H9 (cell line): ENCODE measurements at regions not wholly inside any gene's neighbourhood (a gene's known extent, or its start where the extent isn't known, plus 50 kb on each side); places are given as distances from the start of the nearest gene placed in this dataset.

Experiments
- DNase-seq: peaks from one replicate; pipeline ENCODE4 v3.0.0-alpha.2; 2017
- H2AFZ ChIP-seq: one replicate; pipeline ENCODE4 v1.6.1; 2013; ENCODE audit warnings: mild to moderate bottlenecking, low read length, control low read depth, moderate library complexity
- H2AK5ac ChIP-seq: 2 replicates; pipeline ENCODE4 v1.6.1; 2013; ENCODE audit warnings: low read length, control low read depth, mixed read lengths; ENCODE audit not compliant: insufficient read length
- H2BK120ac ChIP-seq: one replicate; pipeline ENCODE4 v1.6.1; 2013; ENCODE audit warnings: low read depth, mild to moderate bottlenecking, low read length, control low read depth, inconsistent platforms; ENCODE audit not compliant: poor library complexity, severe bottlenecking
- H2BK12ac ChIP-seq: 2 replicates; pipeline ENCODE4 v1.6.1; 2013; ENCODE audit warnings: low read length, control low read depth, mixed read lengths, low read depth; ENCODE audit not compliant: insufficient read length
- H2BK15ac ChIP-seq: 2 replicates; pipeline ENCODE4 v1.6.1; 2013; ENCODE audit warnings: low read depth, low read length, control low read depth
- H2BK20ac ChIP-seq: one replicate; pipeline ENCODE4 v1.6.1; 2013; ENCODE audit warnings: low read depth, mild to moderate bottlenecking, low read length, control low read depth, inconsistent platforms; ENCODE audit not compliant: poor library complexity, severe bottlenecking
- H2BK5ac ChIP-seq: 2 replicates; pipeline ENCODE4 v1.6.1; 2013; ENCODE audit warnings: low read length, control low read depth, mixed read lengths; ENCODE audit not compliant: insufficient read length
- H3K14ac ChIP-seq: 2 replicates; pipeline ENCODE4 v1.6.1; 2013; ENCODE audit warnings: low read length, control low read depth; ENCODE audit not compliant: insufficient read depth
- H3K18ac ChIP-seq: 2 replicates; pipeline ENCODE4 v1.6.1; 2013; ENCODE audit warnings: low read depth, mild to moderate bottlenecking, mixed read lengths, low read length, control low read depth; ENCODE audit not compliant: insufficient read length
- H3K23ac ChIP-seq: 2 replicates; pipeline ENCODE4 v1.6.1; 2013; ENCODE audit warnings: low read length, control low read depth, mixed read lengths, low read depth; ENCODE audit not compliant: insufficient read length
- H3K23me2 ChIP-seq: 2 replicates; pipeline ENCODE4 v1.6.1; 2013; ENCODE audit warnings: low read depth, mild to moderate bottlenecking, mixed read lengths, low read length, control low read depth; ENCODE audit not compliant: insufficient read length, poor library complexity, severe bottlenecking
- H3K27ac ChIP-seq: 2 replicates; pipeline ENCODE4 v1.5.1; 2013; ENCODE audit warnings: low read length, control low read depth, mixed read lengths, low read depth; ENCODE audit not compliant: insufficient read length
- H3K27me3 ChIP-seq: 2 replicates; pipeline ENCODE4 v1.6.1; 2013; ENCODE audit warnings: low read length, control low read depth, inconsistent platforms; ENCODE audit not compliant: insufficient read depth
- H3K4ac ChIP-seq: 2 replicates; pipeline ENCODE4 v1.6.1; 2013; ENCODE audit warnings: low read depth, mild to moderate bottlenecking, control low read depth, inconsistent platforms, low read length, moderate library complexity
- H3K4me1 ChIP-seq: 2 replicates; pipeline ENCODE4 v1.6.1; 2013; ENCODE audit warnings: low read length, control low read depth, inconsistent platforms; ENCODE audit not compliant: insufficient read depth
- H3K4me2 ChIP-seq: 2 replicates; pipeline ENCODE4 v1.6.1; 2013; ENCODE audit warnings: low read length, control low read depth, mixed read lengths; ENCODE audit not compliant: insufficient read length, insufficient read depth
- H3K56ac ChIP-seq: 2 replicates; pipeline ENCODE4 v1.6.1; 2013; ENCODE audit warnings: low read depth, mild to moderate bottlenecking, mixed read lengths, low read length, control low read depth; ENCODE audit not compliant: insufficient read length
- H3K79me1 ChIP-seq: 2 replicates; pipeline ENCODE4 v1.6.1; 2013; ENCODE audit warnings: low read depth, mild to moderate bottlenecking, moderate library complexity, low read length, control low read depth, inconsistent platforms; ENCODE audit not compliant: insufficient read depth, poor library complexity, severe bottlenecking
- H3K79me2 ChIP-seq: 2 replicates; pipeline ENCODE4 v1.6.1; 2013; ENCODE audit warnings: low read length, control low read depth, inconsistent platforms; ENCODE audit not compliant: insufficient read depth
- H3K9ac ChIP-seq: 2 replicates; pipeline ENCODE4 v1.6.1; 2013; ENCODE audit warnings: low read length, control low read depth, mixed read lengths; ENCODE audit not compliant: insufficient read length; ENCODE audit errors: extremely low read depth
- H3K9me3 ChIP-seq: one replicate; pipeline ENCODE4 v1.6.1; 2013; ENCODE audit warnings: low read depth, low read length, inconsistent platforms; ENCODE audit not compliant: control insufficient read depth
- H3T11ph ChIP-seq: one replicate; pipeline ENCODE4 v1.6.1; 2013; ENCODE audit warnings: mild to moderate bottlenecking, low read length, control low read depth, inconsistent platforms
- H4K20me1 ChIP-seq: one replicate; pipeline ENCODE4 v1.6.1; 2013; ENCODE audit not compliant: control insufficient read depth, insufficient read length, insufficient read depth
- H4K5ac ChIP-seq: 2 replicates; pipeline ENCODE4 v1.6.1; 2013; ENCODE audit warnings: low read depth, mild to moderate bottlenecking, mixed read lengths, low read length, control low read depth; ENCODE audit not compliant: insufficient read length
- H4K8ac ChIP-seq: replicated peaks from 2 replicates; pipeline ENCODE4 v1.6.1; 2013; ENCODE audit warnings: low read length, control low read depth, mixed read lengths, low read depth; ENCODE audit not compliant: insufficient read length
- H4K91ac ChIP-seq: 2 replicates; pipeline ENCODE4 v1.6.1; 2013; ENCODE audit warnings: low read depth, mild to moderate bottlenecking, moderate library complexity, mixed read lengths, low read length, control low read depth; ENCODE audit not compliant: insufficient read length
- H3K27ac Mint-ChIP-seq, 3 experiments: 2 replicates in 2 of 3; 3 replicates in 1 of 3; pipeline ENCODE4 v1.8.0; 2020 to 2021; ENCODE audit warnings: mixed read lengths in 3 of 3, mild to moderate bottlenecking in 1 of 3, moderate library complexity in 1 of 3
- H3K27me3 Mint-ChIP-seq: 2 replicates; pipeline ENCODE4 v1.8.0; 2021; ENCODE audit warnings: low read depth, mild to moderate bottlenecking, moderate library complexity, mixed read lengths
- H3K36me3 Mint-ChIP-seq, 3 experiments: 2 replicates in 2 of 3; 3 replicates in 1 of 3; pipeline ENCODE4 v1.8.0; 2020 to 2021; ENCODE audit warnings: low read depth in 3 of 3, mixed read lengths in 3 of 3; ENCODE audit not compliant: insufficient read depth in 1 of 3
- H3K4me1 Mint-ChIP-seq, 2 experiments: 2 replicates each; pipeline ENCODE4 v1.8.0; 2020; ENCODE audit warnings: mixed read lengths in 2 of 2
- H3K4me3 Mint-ChIP-seq, 2 experiments: 2 replicates in 1 of 2; 3 replicates in 1 of 2; pipeline ENCODE4 v1.8.0; 2020 to 2021; ENCODE audit warnings: mild to moderate bottlenecking in 2 of 2, mixed read lengths in 2 of 2, moderate library complexity in 1 of 2
- H3K9me3 Mint-ChIP-seq, 2 experiments: 2 replicates in 1 of 2; 3 replicates in 1 of 2; pipeline ENCODE4 v1.8.0; 2020; ENCODE audit warnings: mild to moderate bottlenecking in 2 of 2, mixed read lengths in 2 of 2, moderate library complexity in 1 of 2
- WGBS: extraction: QIAGEN DNeasy Blood & Tissue Kit; methylation state at CpG from one replicate; pipeline ENCODE4 v1.1.7; 2013; ENCODE audit warnings: missing lambda C conversion rate, low lambda C conversion rate, mixed read lengths; ENCODE audit not compliant: insufficient read length; ENCODE audit errors: extremely low coverage; 5-methylcytosine and 5-hydroxymethylcytosine counted together
- TF ChIP-seq, protein P1 (sequence below): fragments of 200-600 bp; sonication (generic); conservative IDR thresholded peaks from 3 replicates; pipeline ENCODE4 v1.8.0; 2021; ENCODE audit warnings: antibody characterized with exemption, mild to moderate bottlenecking

DNA sequence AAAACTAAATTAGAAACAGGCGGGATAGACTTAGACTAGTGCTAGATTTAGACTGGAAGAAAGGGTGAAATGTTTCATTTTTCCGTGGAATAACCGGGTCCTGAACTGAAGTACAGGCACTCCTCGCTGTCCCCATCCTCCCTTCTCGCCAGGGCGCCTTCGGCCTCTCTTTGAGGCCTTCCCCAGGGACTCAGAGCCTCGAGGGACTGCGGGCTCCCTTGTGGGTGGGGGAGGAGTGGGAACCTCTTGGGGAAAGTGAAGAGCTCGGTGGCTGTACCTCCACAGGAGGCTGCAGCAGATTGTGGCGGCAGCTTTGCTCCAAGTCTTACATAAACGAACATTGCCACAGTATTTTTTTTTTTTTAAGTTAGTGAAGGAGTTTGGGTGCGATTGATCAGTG, 1988.8 kb upstream of the FLRT2 start:
- Histone ChIP-seq H2AFZ (no peak overlapping the region), H2BK5ac (no peak overlapping the region), H3K4me2 (no peak overlapping the region), H3T11ph (no peak overlapping the region), H4K20me1 (no peaks in the 10 kb centered on the region), H3K23me2 (no peaks in the 10 kb centered on the region), H3K56ac (no peak overlapping the region), H4K8ac (no peak overlapping the region), H2BK12ac (no peak overlapping the region), H4K91ac (no peak overlapping the region), H3K79me2 (no peaks in the 10 kb centered on the region), H3K14ac (no peak overlapping the region), H3K27me3 (no peaks in the 10 kb centered on the region), H3K4ac (no peak overlapping the region), H3K9ac (no peak overlapping the region), H3K9me3 (no peaks in the 10 kb centered on the region), H2BK15ac (no peak overlapping the region), H4K5ac (no peak overlapping the region), H3K79me1 (no peaks in the 10 kb centered on the region), H3K27ac (no peak overlapping the region), H3K18ac (no peak overlapping the region), H2AK5ac (no peak overlapping the region), H3K23ac (no peak overlapping the region), H2BK120ac (no peak overlapping the region), H2BK20ac (no peak overlapping the region), H3K4me1 (no peaks in the 10 kb centered on the region)
- TF ChIP-seq, protein P1, sequence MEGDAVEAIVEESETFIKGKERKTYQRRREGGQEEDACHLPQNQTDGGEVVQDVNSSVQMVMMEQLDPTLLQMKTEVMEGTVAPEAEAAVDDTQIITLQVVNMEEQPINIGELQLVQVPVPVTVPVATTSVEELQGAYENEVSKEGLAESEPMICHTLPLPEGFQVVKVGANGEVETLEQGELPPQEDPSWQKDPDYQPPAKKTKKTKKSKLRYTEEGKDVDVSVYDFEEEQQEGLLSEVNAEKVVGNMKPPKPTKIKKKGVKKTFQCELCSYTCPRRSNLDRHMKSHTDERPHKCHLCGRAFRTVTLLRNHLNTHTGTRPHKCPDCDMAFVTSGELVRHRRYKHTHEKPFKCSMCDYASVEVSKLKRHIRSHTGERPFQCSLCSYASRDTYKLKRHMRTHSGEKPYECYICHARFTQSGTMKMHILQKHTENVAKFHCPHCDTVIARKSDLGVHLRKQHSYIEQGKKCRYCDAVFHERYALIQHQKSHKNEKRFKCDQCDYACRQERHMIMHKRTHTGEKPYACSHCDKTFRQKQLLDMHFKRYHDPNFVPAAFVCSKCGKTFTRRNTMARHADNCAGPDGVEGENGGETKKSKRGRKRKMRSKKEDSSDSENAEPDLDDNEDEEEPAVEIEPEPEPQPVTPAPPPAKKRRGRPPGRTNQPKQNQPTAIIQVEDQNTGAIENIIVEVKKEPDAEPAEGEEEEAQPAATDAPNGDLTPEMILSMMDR = no peak
- DNase-seq = no peak
- no peak overlapping the region for H3K4me3 Mint-ChIP-seq
- no CpG with 5 or more reads among the region's 13 CpGs for WGBS
- no peak overlapping the region for H3K27ac Mint-ChIP-seq
- H3K27me3 Mint-ChIP-seq = no peaks in the 10 kb centered on the region
- no peaks in the 10 kb centered on the region for H3K36me3 Mint-ChIP-seq
- H3K9me3 Mint-ChIP-seq = no peaks in the 10 kb centered on the region; a peak in 2 of 5 replicates
- no peaks in the 10 kb centered on the region for H3K4me1 Mint-ChIP-seq
